Fibroblast of peridontal ligament (primary cell): ENCODE measurements at regions not wholly inside any gene's neighbourhood (a gene's known extent, or its start where the extent isn't known, plus 50 kb on each side); places are given as distances from the start of the nearest gene placed in this dataset.

ENCODE experiments used
- DNase-seq: peaks from one replicate; pipeline ENCODE4 v3.0.0-alpha.2; 2010; ENCODE audit errors: extremely low read depth

- no peak for DNase-seq
Observed at GRCh38 chr13:52975969-52976368, 52.6 kb upstream of the OLFM4 start.

GRCh38 chr13:52975161-52975560, 53.5 kb upstream of the OLFM4 start:
- DNase-seq = no peak

GRCh38 chr13:52974711-52975110, 53.9 kb upstream of the OLFM4 start:
- no peak for DNase-seq

DNA sequence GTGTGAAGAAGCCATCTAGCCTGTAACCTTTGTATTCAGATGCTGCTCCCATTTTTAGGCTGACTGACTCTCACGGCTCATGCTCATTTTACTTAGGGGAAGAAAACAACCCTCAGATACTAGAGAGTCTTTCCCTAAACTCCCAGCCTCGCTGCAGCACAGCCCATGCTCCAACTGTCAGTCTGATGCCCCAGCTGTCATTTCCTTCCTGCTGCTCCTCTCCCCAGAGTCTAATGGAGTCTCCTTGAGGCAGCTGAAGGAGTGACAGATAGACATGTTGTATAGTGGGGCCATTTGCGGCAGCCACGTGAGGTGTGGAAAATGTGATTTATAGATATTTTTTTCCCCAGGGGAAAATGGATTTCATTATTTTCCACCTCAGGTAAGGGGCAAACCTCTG, 59.2 kb upstream of the OLFM4 start:
- no peak for DNase-seq

DNA sequence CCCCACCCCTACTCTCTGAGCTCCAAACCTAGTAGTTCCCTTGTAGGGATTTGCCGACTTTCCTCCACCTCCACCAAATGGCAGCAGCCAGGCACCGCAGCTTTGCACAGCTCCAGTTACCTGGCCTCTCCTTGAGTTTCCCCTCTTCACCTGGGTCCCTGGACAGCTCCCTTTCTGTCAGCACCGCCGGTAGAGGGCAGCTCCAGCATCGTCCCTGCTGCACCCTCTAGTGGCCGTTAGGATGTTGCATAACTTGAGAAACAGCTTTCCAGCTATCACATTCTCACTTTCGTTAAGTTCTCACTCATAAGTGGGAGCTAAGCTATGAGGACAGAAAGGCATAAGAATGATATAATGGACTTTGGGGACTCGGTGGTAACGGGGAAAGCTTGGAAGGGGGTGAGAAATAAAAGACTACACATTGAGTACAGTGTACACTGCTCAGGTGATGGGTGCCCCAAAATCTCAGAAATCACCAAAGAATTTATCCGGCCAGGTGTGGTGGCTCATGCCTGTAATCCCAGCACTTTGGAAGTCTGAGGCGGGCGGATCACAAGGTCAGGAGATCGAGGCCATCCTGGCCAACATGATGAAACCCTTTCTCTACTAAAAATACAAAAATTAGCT, 60.4 kb upstream of the OLFM4 start:
- peak; percentile 34 for DNase-seq

DNA sequence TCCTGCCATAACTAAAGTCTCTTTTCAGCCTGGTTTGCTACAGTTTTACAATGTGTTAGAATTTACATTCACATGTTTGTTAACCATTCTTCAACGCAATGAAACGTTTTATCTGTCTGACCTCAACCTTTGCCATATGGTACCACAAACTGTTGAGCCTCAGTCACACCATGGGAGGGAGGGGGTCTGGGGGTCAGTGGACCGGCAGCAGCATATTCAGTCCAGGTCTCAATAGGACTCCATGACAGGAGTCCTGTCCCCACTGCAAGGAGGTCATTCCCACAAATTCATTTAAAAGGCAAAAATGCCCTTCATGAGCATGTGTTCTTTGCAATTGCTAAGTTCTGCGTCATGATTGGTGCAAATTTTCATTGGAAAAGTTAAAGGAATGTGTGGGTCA, 66.6 kb upstream of the OLFM4 start:
- no peak for DNase-seq

- no peak for DNase-seq
Observed at GRCh38 chr13:52961256-52961910, 67.2 kb upstream of the OLFM4 start.

DNA sequence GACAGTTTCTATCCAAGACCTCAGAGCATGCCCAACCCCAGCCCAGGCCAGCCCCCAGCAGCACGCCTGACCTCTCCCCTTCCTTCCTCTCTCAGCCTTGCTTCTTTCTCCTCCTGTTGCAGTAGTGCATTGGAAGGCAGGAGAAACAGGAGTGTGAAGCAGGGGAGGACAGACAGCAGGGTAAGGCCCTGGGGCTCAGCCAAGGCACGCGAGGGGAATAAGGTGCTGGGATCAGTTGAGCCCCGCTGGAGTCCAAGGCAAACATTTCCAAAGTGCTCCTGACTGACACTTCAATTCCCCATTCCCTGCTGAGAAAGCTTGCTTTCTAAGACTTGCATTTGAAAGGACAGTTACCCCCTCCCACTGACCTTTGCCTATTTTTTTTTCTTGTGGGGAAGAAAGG, 73.1 kb upstream of the OLFM4 start:
- no peak for DNase-seq

DNA sequence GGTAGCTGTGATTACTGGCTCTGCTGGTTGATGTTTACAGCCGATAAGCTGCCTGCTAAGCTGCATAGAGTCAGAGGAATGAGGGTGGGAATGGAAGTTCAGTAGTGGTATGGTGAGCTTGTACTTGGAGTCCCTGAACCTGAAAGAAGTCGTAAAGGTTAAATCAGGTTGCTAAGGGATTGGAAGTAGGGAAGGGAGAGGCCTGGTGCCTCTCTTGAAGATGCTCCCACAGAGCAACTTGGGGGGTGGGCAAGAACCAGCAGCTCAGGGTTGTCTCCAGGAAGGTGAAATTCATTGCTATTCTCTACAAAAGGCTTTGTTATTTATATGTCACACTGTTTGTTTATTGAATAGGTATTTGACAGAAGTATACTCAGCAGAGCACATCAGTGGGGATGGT, 73.8 kb upstream of the OLFM4 start:
- DNase-seq = no peak

DNA sequence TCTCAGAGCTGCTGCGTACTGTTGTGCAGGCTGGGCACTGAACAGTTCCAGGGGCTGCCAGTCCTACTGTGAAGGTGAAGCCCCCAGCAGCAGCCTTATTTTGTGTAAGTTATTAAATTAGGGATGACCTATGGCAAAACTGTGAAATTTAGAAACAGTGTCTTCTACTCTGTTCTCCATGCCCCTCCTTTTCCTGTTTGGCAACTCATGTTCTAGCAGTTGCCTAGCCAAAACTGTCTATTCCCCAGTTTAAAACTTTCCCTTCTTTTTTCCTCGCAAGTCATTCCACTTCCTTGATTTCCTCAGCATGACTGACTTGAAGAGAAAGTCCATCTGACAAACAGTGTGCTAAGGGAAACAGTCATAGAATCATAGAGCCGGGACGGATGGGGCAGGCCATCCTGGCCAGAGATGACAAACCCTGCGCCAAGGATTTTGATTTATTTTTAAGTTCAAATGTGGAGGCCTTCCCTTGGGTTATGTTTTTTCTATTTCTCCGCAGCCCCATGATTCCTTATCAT, 78.1 kb upstream of the OLFM4 start:
- no peak for DNase-seq

DNA sequence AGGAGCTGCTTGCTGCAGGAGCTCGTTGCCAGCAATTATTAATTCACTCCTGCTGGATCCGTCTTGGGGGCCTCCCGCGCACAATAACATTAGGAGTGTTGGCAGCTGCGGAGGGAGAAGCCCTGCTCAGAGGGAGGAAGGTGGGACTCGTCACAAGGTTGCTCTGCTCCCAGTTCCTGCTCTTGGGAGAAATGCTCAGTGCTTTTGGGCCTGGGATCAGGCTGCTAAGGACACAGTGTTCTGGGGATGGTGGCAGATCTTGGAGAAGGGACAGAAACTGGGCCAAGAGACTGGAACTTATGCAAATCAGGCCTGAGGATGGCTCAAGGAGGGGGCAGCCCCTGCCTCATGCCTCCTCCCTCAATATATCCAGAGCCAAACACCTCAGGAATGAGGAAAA, 78.9 kb upstream of the OLFM4 start:
- no peak for DNase-seq

- no peak for DNase-seq
Observed at GRCh38 chr13:52949044-52949443, 79.6 kb upstream of the OLFM4 start.

DNA sequence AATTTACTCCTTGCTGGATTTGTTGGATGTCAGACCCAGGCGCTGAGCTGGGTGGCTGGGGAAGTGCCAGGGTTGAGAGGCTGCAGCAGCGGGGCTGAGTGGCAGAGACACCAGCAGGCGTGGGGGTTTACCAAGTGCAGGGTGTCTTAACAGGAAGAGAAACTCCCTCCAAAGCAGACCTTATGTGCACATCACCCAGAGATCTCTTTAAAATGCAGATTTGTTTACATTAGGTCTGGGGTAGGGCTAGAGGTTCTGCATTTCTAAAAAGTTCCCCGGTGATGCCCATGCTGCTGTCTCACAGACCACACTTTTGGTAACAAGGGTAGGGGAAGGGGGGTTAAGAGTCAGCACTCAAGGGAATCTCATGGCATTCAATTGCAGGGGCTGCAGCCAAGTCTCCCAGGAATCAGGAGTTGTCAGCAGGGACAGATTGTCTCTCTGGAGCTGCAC, 80.7 kb upstream of the OLFM4 start:
- no peak for DNase-seq

DNA sequence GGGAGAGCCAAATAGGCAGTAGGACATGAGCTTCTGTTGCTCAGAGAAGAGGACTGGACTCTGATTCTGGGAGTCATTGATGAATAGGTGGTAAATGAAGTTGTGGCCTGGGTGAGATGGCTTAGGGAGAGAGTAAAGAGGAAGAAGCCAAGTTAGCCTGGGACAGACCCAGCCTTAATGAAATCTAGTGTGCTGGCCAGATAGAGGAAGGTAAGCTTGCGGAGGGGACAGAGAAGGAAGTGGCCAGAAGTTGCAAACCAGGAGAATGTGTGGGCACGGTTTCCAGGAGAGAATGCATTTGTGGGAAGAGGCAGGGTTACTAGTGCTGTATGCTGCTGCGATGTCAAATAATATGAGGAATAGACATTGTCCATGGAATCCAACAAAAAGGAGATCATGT, 83.3 kb upstream of the OLFM4 start:
- no peak for DNase-seq

GRCh38 chr13:52944697-52945096, 83.9 kb upstream of the OLFM4 start:
- no peak for DNase-seq

GRCh38 chr13:52938065-52938464, 89.6 kb upstream of the PCDH8 start:
- DNase-seq = no peak

GRCh38 chr13:52936806-52937205, 88.4 kb upstream of the PCDH8 start:
- no peak for DNase-seq

- no peak for DNase-seq
Observed at GRCh38 chr13:52934258-52934657, 85.8 kb upstream of the PCDH8 start.

- no peak for DNase-seq
Observed at GRCh38 chr13:52933547-52934210, 85.2 kb upstream of the PCDH8 start.

DNA sequence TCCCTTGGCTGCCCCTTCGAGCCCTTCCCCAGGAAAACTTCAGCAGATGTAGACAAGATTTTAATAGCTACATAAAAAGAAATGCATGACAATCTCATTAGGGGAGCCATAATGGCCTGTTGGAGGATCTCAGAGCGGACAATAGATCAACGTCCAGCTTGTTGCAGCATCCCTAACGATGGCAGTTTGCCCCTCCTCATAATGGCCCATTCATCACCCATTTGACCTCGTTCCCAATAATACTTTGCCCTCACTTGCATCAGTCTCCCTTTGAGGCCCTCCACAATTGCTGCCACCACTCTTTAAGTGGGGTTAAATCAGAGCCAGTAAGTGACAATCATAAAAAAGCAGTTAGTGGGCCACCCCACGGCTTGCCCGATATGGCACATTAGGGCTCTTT, 84.7 kb upstream of the PCDH8 start:
- DNase-seq = no peak

GRCh38 chr13:52932649-52933048, 84.2 kb upstream of the PCDH8 start:
- no peak for DNase-seq

- no peak for DNase-seq
Observed at GRCh38 chr13:52931539-52932431, 83.3 kb upstream of the PCDH8 start.
